Tibial nerve (tissue), 3 donors: ENCODE measurements at regions not wholly inside any gene's neighbourhood (a gene's known extent, or its start where the extent isn't known, plus 50 kb on each side); places are given as distances from the start of the nearest gene placed in this dataset.

Experiments used
- POLR2A ChIP-seq, 2 donors: fragments of 450-650 bp; IDR thresholded peaks; one replicate each; pipeline ENCODE4 v1.6.1; 2017; ENCODE audit warnings: antibody characterized with exemption in 2 of 2, mild to moderate bottlenecking in 2 of 2, moderate library complexity in 2 of 2
- TF ChIP-seq, protein P1 (sequence below), 5 experiments: fragments of 200-600 bp in 3 of 5; fragments of 450-650 bp in 2 of 5; sonication (generic) in 3 of 5; IDR thresholded peaks; one replicate each; pipeline ENCODE4 v1.5.1; 2016 to 2019; ENCODE audit warnings: antibody characterized with exemption in 5 of 5, mild to moderate bottlenecking in 3 of 5, moderate library complexity in 2 of 5

GRCh38 chr6:9257215-9257614, 821.9 kb upstream of the SLC35B3 start:
- TF ChIP-seq, protein P1, sequence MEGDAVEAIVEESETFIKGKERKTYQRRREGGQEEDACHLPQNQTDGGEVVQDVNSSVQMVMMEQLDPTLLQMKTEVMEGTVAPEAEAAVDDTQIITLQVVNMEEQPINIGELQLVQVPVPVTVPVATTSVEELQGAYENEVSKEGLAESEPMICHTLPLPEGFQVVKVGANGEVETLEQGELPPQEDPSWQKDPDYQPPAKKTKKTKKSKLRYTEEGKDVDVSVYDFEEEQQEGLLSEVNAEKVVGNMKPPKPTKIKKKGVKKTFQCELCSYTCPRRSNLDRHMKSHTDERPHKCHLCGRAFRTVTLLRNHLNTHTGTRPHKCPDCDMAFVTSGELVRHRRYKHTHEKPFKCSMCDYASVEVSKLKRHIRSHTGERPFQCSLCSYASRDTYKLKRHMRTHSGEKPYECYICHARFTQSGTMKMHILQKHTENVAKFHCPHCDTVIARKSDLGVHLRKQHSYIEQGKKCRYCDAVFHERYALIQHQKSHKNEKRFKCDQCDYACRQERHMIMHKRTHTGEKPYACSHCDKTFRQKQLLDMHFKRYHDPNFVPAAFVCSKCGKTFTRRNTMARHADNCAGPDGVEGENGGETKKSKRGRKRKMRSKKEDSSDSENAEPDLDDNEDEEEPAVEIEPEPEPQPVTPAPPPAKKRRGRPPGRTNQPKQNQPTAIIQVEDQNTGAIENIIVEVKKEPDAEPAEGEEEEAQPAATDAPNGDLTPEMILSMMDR (IDR thresholded peaks at IDR 0.05), result no peak
- TF ChIP-seq POLR2A (IDR thresholded peaks at IDR 0.05), result no peak
